Hippocampal formation (tissue), 2 donors: ENCODE measurements at regions not wholly inside any gene's neighbourhood (a gene's known extent, or its start where the extent isn't known, plus 50 kb on each side); places are given as distances from the start of the nearest gene placed in this dataset.

Experiments used
- DNase-seq, 2 donors: peaks; one replicate each; lab custom pipeline; 2025; lab: John Stamatoyannopoulos, UW

DNA sequence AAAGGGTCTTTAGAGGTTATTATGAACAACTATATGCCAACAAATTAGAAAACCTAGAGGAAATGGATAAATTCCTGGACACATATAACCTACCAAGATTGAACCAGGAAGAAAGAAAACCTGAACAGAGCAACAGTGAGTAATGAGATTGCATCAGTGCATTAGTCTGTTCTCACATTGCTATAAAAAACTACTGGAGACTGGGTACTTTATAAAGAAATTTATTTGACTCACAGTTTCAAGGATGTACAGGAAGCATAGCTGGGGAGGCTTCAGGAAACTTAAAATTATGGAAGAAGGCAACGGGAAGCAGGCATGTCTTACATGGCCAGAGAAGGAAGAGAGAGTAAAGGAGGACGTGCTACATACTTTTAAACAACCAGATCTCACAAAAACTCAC is 70.8 kb upstream of the GNAZ start:
- no peak for DNase-seq

- no peak for DNase-seq
Measured at GRCh38 chr22:23000657-23001347, 69.5 kb upstream of the GNAZ start.

DNA sequence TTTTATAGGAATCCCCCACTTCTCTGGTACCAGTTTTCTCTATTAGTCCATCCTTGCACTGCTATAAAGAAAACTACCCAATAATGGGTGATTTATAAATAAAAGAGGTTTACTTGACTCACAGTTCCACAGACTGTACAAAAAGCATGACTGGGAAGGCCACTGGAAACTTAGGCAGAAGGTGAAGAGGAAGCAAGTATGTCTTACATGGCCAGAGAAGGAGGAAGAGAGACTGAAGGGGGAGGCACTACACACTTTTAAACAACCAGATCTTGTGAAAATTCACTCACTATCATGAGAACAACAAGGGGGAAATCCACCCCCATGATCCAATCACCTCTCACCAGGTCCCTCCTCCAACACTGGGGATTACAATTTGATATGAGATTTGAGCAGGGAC is 68.9 kb upstream of the GNAZ start:
- no peak for DNase-seq

DNA sequence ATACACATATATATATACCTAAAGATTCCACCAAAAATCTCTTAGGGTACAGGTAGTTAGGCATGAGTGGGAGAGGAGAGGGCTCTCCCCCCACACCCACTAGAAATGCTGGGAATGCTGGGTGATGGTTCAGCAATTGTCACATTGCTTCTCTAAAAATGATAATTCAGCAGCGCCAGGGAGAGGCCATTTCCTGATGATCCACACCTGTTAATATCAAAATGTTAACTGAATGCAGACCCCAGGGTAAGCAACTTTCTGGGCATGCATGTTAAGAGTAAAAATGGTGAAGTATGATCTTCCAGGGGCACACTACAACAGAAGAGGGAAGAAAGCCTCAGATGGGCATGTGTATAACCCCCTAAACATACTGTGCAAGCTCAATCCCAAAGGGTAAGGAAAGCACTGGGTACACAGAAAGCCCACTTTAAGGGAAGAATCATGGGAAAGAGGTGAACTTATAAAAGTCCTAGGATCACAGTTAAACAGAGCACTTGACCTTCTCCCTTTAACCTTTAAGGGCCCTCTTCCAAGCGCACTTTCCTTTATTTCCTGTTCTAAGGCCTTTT is 67.6 kb upstream of the GNAZ start:
- DNase-seq = no peak

- DNase-seq = no peak
Measured at GRCh38 chr22:23007823-23008222, 62.5 kb upstream of the GNAZ start.

- no peak for DNase-seq
Measured at GRCh38 chr22:23008896-23009295, 61.4 kb upstream of the GNAZ start.
